GM12864 (cell line): ENCODE measurements at regions not wholly inside any gene's neighbourhood (a gene's known extent, or its start where the extent isn't known, plus 50 kb on each side); places are given as distances from the start of the nearest gene placed in this dataset.
"Not testable (repeated sequence)": the region's sequence is repeated elsewhere in the genome, so short reads cannot be mapped to it uniquely, and the experiment has no call there.

Experiments
- DNase-seq: peaks from one replicate; pipeline ENCODE4 v3.0.0-alpha.2; 2011; ENCODE audit warnings: low read depth
- H3K4me3 ChIP-seq: 2 replicates; pipeline ENCODE4 v1.5.1; 2011; ENCODE audit warnings: mild to moderate bottlenecking, low read depth, low read length, control low read depth
- TF ChIP-seq, protein P1 (sequence below): IDR thresholded peaks from 2 replicates; pipeline ENCODE4 v1.5.1; 2011; ENCODE audit warnings: low read depth, mild to moderate bottlenecking, moderate library complexity, low read length, control low read depth, inconsistent platforms; ENCODE audit errors: missing control alignments

DNA sequence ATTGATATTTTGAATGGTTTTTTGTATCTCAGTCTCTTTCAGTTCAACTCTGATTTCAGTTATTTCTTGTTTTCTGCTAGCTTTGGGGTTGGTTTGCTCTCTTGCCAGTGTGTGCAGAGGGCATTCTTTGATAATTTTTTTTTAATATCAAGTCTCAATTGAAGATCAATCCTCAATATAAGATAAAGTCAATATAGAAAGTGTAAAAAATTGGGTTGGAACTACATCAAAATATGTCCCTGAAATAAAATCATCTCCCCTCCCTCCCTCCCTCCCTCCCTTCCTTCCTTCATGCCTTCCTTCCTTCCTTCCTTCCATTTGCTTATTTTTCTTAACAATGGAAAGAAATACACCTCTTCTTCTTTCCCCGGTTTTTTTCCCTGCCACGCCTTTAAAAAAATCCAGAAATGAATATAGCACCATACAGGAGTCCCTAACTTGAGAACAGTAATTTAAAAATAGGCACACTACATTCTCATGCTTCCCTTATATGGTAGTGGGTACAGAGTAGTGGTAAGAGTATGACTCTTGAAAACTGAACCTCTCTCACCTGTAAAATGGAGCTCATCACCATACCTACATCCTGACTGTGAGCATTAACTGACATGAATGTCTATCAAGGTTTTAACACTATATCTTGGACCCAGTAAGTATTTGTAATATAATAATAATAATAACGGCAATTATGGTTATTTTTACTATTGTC lies 221.9 kb downstream of the GIPC2 start:
- TF ChIP-seq, protein P1, sequence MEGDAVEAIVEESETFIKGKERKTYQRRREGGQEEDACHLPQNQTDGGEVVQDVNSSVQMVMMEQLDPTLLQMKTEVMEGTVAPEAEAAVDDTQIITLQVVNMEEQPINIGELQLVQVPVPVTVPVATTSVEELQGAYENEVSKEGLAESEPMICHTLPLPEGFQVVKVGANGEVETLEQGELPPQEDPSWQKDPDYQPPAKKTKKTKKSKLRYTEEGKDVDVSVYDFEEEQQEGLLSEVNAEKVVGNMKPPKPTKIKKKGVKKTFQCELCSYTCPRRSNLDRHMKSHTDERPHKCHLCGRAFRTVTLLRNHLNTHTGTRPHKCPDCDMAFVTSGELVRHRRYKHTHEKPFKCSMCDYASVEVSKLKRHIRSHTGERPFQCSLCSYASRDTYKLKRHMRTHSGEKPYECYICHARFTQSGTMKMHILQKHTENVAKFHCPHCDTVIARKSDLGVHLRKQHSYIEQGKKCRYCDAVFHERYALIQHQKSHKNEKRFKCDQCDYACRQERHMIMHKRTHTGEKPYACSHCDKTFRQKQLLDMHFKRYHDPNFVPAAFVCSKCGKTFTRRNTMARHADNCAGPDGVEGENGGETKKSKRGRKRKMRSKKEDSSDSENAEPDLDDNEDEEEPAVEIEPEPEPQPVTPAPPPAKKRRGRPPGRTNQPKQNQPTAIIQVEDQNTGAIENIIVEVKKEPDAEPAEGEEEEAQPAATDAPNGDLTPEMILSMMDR, result no peak
- no peak overlapping the region for H3K4me3 ChIP-seq
- DNase-seq, result no peak

DNA sequence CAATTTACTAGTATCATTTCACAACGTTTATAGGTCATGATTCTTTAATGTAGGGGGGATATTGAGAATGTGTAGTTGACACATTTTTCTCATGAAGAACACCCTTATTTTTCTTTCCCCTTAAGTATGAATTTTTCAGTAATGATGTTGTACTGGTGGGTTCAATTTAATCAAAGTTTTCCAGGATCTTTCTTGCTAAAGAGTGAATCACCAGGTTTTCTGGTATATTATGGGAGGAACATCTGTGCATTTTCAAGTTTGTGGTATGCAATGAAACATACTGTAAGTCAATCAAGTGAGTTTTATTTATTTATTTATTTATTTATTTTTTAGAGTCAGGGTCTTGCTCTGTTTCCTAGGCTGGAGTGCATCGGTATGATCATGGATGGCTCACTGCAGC lies 221.2 kb upstream of the PTGFR start:
- TF ChIP-seq, protein P1, result no peak
- no peak overlapping the region for H3K4me3 ChIP-seq
- no peak for DNase-seq

DNA sequence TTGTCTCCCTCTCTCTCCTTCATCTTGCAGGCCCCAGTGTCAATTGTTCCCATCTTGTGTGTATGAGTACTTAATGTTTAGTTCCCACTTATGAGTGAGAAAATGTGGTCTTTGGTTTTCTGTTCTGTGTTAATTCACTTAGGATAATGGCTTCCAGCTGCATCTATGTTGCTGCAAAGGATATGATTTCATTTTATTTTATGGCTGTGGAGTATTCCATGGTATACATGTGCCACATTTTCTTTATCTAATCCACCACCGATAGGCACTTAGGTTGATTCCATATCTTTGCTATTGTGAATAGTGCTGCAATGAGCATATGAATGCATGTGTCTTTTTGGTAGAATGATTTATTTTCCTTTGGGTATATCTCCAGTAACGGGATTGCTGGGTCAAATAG lies 219.4 kb upstream of the PTGFR start:
- DNase-seq, result not testable (repeated sequence)

DNA sequence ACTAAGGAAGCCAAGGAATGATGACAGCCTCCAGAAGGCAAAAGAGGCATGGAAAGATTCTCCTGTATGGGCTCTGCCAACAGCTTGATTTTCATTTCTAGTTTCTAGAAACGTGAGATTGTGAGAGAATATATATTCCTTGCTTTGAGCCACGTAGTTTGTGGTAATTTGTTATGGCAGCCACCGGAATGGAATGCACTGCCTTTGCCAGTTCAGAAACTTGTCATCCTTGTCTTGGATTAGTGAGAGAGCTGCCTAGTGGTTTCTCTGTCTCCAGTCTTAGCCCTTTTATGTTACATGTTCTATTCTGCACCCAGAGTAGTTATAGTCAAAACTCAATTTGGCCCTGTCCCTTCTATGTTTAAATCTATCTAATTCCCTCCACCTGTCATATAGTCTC lies 216.0 kb upstream of the PTGFR start:
- no peak overlapping the region for H3K4me3 ChIP-seq
- no peak for DNase-seq
- TF ChIP-seq, protein P1, result no peak

More for the DNA sequence above, 219.4 kb upstream of the PTGFR start:
- H3K4me3 ChIP-seq, result not testable (repeated sequence)

DNA sequence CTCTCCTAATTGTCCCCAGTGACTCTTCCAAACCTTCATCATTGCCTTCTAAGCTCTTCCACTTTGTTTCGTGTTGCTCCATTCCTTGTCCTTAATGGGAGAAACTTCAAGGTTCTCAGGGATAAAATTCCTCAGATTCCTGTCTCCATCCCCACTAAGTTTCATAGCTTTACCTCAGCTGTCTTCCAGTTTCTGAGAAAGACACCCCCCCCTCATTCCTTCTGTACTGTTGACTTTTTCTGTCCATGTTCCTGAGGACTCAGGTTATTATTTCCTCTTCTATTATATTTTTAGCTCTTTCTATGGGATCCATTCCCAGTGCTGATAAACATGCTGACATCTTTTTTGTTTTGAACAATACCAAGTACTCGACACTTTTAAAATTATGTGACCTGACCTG lies 215.3 kb upstream of the PTGFR start:
- no peak for DNase-seq
- no peak overlapping the region for H3K4me3 ChIP-seq
- TF ChIP-seq, protein P1, result no peak

DNA sequence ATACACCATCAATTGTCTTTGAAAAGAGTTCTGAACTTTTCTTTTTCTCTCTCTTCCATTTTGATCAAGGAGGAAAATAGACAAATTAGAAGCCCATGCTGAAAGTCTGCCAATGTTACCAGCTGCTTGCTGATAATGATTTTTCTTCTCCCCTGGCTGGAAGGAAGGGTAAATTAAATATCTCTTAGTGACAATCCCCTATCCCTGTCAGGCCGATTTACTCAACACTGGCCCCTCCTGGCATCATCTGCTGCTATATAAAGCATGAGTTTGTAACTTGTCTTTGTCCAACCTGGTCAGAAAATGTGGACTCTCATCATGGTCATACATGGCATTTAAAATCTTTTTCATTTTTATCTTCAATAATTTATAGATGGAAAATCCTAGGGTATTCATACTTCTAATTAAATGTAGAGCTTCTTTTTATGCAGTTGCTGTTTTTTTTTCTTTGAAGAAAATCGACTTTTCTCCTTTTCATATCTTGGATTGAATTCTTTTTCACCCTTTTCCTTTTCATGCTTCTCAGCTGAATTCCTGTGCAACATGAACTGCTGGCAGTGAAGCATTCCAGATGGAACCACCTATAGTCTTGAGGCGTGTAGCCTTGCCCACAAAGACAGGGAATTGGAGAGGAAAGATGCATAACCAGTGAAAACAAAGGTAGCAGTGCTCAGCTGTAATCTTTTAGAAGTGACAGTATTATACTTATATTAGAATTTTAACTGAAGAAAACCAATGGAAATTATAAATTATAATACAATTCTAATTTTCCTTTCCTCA lies 214.7 kb upstream of the PTGFR start:
- no peak overlapping the region for H3K4me3 ChIP-seq
- TF ChIP-seq, protein P1, result no peak
- DNase-seq, result no peak

DNA sequence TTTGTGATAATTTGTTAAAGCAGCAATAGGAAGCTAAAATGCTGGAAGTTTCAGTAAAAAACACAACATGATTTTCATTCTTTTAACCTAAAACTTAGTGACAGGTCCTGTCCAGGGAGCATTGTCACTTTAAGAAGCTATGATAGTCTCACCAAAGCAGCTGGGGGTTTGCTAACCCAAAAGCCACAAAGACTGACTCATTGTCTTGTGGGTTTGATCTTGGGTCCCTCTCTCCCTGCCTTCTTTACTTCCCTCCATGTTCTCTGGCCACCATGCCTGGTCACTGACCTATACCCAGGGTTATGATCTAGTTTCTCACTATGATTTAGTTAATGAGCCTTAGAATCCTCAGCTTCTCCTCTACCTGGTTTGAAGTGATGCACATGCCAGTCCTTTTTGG lies 213.5 kb upstream of the PTGFR start:
- DNase-seq, result no peak
- TF ChIP-seq, protein P1, result no peak
- no peak overlapping the region for H3K4me3 ChIP-seq
